ENCODE measurements at regions not wholly inside any gene's neighbourhood (a gene's known extent, or its start where the extent isn't known, plus 50 kb on each side); places are given as distances from the start of the nearest gene placed in this dataset.

DNA sequence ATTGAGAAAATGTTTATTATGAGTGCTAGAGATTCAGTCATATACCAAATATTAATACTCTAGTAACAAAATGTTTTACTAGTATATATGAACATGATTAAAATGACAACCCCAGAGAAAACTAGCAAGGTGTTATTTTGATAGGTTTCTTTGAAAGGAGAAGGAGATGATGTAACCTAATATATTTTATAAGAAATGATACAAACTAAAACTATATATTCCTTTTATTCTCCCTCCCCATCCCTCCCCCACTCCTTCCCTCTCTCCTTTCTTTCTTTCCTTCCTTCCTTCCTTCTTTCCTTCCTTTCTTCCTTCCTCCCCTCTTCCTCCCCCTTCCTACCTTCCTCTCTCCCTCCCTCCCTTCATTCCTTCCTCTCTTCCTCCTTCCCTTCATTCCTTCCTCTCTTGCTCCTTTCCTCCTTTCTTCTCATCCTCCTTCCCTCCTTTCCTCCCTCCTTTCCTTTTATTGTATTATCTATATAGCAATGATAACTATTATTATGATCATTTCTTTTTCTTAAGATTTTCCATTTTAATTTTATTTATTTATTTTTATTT is 215.3 kb upstream of the MEF2C start:
- no peak overlapping the region for H3K4me3 ChIP-seq (ENCODE audit: low read depth, low read length)
- TF ChIP-seq, protein P1, sequence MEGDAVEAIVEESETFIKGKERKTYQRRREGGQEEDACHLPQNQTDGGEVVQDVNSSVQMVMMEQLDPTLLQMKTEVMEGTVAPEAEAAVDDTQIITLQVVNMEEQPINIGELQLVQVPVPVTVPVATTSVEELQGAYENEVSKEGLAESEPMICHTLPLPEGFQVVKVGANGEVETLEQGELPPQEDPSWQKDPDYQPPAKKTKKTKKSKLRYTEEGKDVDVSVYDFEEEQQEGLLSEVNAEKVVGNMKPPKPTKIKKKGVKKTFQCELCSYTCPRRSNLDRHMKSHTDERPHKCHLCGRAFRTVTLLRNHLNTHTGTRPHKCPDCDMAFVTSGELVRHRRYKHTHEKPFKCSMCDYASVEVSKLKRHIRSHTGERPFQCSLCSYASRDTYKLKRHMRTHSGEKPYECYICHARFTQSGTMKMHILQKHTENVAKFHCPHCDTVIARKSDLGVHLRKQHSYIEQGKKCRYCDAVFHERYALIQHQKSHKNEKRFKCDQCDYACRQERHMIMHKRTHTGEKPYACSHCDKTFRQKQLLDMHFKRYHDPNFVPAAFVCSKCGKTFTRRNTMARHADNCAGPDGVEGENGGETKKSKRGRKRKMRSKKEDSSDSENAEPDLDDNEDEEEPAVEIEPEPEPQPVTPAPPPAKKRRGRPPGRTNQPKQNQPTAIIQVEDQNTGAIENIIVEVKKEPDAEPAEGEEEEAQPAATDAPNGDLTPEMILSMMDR (conservative IDR thresholded peaks at IDR 0.05; ENCODE audit: low read depth, low read length) = no peak
- no peak for DNase-seq (ENCODE audit: low read depth)

DNA sequence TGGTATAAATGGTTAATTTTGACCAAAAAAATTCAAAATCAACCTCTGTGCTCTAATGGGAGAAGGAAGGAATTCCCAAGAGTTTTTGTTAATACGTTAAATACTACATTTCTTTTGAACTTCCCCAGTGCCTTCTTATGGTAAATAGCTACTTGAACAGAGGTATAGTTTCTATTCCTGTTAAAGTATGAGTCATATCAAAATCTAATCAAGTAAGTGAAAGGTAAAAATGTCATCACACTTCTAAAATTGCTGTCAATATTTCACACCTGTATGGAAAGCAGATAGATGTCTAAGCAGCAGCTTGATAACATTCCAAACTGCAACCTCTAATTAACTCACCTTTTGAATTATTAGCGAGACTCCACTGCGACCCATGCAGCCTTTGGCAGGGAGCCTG is 214.1 kb upstream of the MEF2C start:
- H3K4me3 ChIP-seq (ENCODE audit: low read depth, low read length) = no peak overlapping the region
- TF ChIP-seq, protein P1 (conservative IDR thresholded peaks at IDR 0.05; ENCODE audit: low read depth, low read length) = no peak
- no peak for DNase-seq (ENCODE audit: low read depth)

DNA sequence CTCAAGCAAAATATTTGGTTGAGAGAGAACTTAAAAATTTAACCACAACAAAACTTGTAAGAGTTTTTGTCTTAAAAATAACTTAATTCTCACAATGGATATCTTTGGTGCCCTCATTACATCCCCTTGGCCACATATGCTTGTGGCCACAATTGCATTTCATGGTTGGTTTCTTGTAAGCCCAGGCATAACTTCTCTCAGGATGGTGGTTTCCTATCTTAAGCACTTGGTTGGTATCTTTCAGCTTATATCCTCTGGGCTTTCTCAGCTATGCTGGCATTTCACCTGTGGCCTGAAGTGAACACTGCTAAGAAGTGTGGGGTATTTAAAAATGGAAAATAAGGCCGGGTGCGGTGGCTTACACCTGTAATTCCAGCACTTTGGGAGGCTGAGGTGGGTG is 212.4 kb upstream of the MEF2C start:
- TF ChIP-seq, protein P1 (conservative IDR thresholded peaks at IDR 0.05; ENCODE audit: low read depth, low read length) = no peak
- no peak for DNase-seq (ENCODE audit: low read depth)
- H3K4me3 ChIP-seq (ENCODE audit: low read depth, low read length) = no peak overlapping the region

GRCh38 chr5:89090037-89090436 is 207.1 kb upstream of the MEF2C start:
- TF ChIP-seq, protein P1 (conservative IDR thresholded peaks at IDR 0.05; ENCODE audit: low read depth, low read length) = no peak
- no peak overlapping the region for H3K4me3 ChIP-seq (ENCODE audit: low read depth, low read length)
- DNase-seq (ENCODE audit: low read depth) = no peak

GRCh38 chr5:89087551-89088318 is 204.8 kb upstream of the MEF2C start:
- H3K4me3 ChIP-seq (ENCODE audit: low read depth, low read length) = no peak overlapping the region
- DNase-seq (ENCODE audit: low read depth) = no peak
- TF ChIP-seq, protein P1 (conservative IDR thresholded peaks at IDR 0.05; ENCODE audit: low read depth, low read length) = no peak

DNA sequence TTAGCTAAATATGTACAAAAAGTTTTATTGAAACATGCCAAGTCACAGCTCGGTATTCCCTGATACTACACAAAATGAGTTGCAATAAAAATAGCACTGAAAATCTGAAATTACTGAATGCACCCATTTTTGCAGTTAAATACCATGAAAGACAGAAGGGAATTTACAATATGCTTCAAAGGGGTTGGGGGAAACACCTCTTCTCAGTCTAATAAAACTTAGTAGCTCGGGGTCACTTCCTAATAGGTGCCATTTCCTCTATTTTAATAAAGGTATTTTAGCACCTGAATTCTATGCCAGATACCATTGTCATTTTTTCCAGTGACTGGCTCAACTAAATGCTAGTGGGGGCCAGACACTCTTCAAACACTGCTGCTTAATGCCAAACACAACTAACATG is 204.1 kb upstream of the MEF2C start:
- TF ChIP-seq, protein P1 (conservative IDR thresholded peaks at IDR 0.05; ENCODE audit: low read depth, low read length) = no peak
- no peak overlapping the region for H3K4me3 ChIP-seq (ENCODE audit: low read depth, low read length)
- DNase-seq (ENCODE audit: low read depth) = no peak
